Tibial artery (tissue), 4 donors: ENCODE measurements at regions not wholly inside any gene's neighbourhood (a gene's known extent, or its start where the extent isn't known, plus 50 kb on each side); places are given as distances from the start of the nearest gene placed in this dataset.

Experiments used
- DNase-seq, 2 donors: peaks; one replicate each; pipeline ENCODE4 v3.0.0-alpha.2; 2019
- H3K27ac ChIP-seq, 2 donors: fragments of 200-600 bp; sonication (generic) in 1 of 2; 1 replicate in 1 of 2; 2 replicates in 1 of 2; pipeline ENCODE4 v1.5.1; 2018 to 2019; ENCODE audit warnings: mild to moderate bottlenecking in 1 of 2
- H3K27me3 ChIP-seq, 2 donors: fragments of 200-600 bp; sonication (generic) in 1 of 2; one replicate each; pipeline versions ENCODE4 v1.5.1 to v1.6.0; 2016 to 2019
- H3K36me3 ChIP-seq, 3 donors: fragments of 200-600 bp; sonication (generic) in 2 of 3; one replicate each; pipeline ENCODE4 v1.5.1; 2016 to 2019; ENCODE audit warnings: mild to moderate bottlenecking in 2 of 3
- H3K4me1 ChIP-seq, 4 donors: fragments of 200-600 bp; sonication (generic) in 2 of 4; 1 replicate in 3 of 4; 2 replicates in 1 of 4; pipeline ENCODE4 v1.5.1; 2016 to 2019
- H3K4me3 ChIP-seq, 2 donors: fragments of 200-600 bp; sonication (generic) in 1 of 2; 1 replicate in 1 of 2; 2 replicates in 1 of 2; pipeline ENCODE4 v1.5.1; 2018 to 2019; ENCODE audit warnings: mild to moderate bottlenecking in 2 of 2
- H3K9me3 ChIP-seq, 3 donors: fragments of 200-600 bp; sonication (generic) in 1 of 3; one replicate each; pipeline ENCODE4 v1.5.1; 2016 to 2019
- intact Hi-C: fragments of 100-400 bp; cut with DNase I; formaldehyde crosslinking; loops from one replicate; pipeline ENCODE4 v1.15.0; 2023; ENCODE audit warnings: low total_unique reads
- TF ChIP-seq, protein P1 (sequence below), 2 experiments: fragments of 200-600 bp in 1 of 2; fragments of 450-650 bp in 1 of 2; IDR thresholded peaks; one replicate each; pipeline ENCODE4 v1.5.1; 2017 to 2019; ENCODE audit warnings: antibody characterized with exemption in 2 of 2, mild to moderate bottlenecking in 1 of 2, moderate library complexity in 1 of 2

DNA sequence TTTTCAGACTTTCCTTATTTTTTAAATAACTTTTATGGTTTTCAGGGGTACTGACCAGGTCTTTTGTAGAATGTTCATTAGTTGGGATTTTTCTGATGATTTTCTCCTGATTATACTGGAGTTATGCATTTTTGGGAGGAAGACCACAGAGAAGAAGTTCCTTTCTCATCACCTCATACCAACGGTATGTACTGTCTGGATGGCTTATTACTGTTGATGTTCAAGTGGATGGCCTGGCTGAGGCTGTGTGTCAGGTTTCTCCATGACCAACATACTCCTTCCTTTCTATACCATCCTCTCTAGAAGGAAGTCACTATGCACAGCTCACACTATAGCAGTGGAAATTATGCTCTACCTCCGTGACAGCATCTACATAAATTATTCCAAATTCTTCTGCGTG, 71.1 kb upstream of the NR3C1 start:
- TF ChIP-seq, protein P1, sequence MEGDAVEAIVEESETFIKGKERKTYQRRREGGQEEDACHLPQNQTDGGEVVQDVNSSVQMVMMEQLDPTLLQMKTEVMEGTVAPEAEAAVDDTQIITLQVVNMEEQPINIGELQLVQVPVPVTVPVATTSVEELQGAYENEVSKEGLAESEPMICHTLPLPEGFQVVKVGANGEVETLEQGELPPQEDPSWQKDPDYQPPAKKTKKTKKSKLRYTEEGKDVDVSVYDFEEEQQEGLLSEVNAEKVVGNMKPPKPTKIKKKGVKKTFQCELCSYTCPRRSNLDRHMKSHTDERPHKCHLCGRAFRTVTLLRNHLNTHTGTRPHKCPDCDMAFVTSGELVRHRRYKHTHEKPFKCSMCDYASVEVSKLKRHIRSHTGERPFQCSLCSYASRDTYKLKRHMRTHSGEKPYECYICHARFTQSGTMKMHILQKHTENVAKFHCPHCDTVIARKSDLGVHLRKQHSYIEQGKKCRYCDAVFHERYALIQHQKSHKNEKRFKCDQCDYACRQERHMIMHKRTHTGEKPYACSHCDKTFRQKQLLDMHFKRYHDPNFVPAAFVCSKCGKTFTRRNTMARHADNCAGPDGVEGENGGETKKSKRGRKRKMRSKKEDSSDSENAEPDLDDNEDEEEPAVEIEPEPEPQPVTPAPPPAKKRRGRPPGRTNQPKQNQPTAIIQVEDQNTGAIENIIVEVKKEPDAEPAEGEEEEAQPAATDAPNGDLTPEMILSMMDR (IDR thresholded peaks at IDR 0.05) = no peak
- no peak for DNase-seq
- H3K4me3 ChIP-seq = no peak overlapping the region

DNA sequence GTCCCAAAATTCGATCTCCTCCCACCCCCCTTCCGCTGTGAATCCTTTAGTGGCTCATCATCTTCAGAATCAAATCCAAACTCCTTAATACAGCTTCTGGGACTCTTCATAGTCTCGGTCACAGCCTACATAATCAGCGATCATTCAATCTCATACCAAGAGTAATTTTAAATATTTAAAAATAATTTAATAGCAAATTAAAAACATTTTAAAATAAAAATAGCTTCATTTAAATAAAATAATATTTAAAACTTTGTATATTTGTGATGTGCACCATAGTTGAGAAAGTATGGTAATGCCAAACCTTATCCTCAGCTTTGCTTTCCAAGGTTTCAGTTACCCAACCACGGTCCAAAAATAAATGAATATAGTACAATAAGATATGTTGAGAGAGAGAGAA, 70.0 kb upstream of the NR3C1 start:
- no peak overlapping the region for H3K4me3 ChIP-seq
- no peaks in the 10 kb centered on the region for H3K36me3 ChIP-seq
- peaks cover 0 to 19% (median 4%) of the 10 kb centered on the region in 4 donors for H3K4me1 ChIP-seq
- H3K27me3 ChIP-seq = no peaks in the 10 kb centered on the region
- DNase-seq = no peak
- TF ChIP-seq, protein P1 (IDR thresholded peaks at IDR 0.05) = no peak
- H3K27ac ChIP-seq = no peak overlapping the region
- no peaks in the 10 kb centered on the region for H3K9me3 ChIP-seq
- intact Hi-C loops = no loop called here

More for the DNA sequence above, 71.1 kb upstream of the NR3C1 start:
- Histone ChIP-seq H3K4me1 (peaks cover 0 to 19% (median 4%) of the 10 kb centered on the region in 4 donors), H3K27ac (no peak overlapping the region), H3K9me3 (no peaks in the 10 kb centered on the region), H3K36me3 (no peaks in the 10 kb centered on the region), H3K27me3 (no peaks in the 10 kb centered on the region)
- intact Hi-C loops = no loop called here

DNA sequence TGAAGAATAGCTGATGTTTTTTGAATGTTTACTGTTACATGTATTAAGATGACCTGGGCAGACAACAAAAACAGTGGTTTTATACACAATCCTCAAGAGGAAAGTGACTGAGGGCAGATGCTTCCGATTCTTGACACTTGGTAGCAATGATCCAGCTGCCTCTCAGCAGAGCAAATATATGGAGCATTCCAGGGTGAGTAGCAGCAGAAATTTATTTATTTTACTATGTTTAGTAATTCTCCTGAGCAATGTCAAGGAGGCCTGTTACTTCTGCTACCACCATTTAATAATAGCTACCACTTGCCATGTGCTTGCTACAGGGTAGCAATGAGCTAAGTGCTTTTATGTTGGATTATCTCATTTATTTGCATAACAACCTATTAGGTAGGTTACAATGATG, 69.1 kb upstream of the NR3C1 start:
- H3K27me3 ChIP-seq = no peaks in the 10 kb centered on the region
- no peaks in the 10 kb centered on the region for H3K9me3 ChIP-seq
- no peaks in the 10 kb centered on the region for H3K36me3 ChIP-seq
- intact Hi-C loops = no loop called here
- TF ChIP-seq, protein P1 (IDR thresholded peaks at IDR 0.05) = no peak
- H3K4me3 ChIP-seq = no peak overlapping the region
- no peak for DNase-seq
- peaks cover 0 to 19% (median 4%) of the 10 kb centered on the region in 4 donors for H3K4me1 ChIP-seq
- no peak overlapping the region for H3K27ac ChIP-seq

DNA sequence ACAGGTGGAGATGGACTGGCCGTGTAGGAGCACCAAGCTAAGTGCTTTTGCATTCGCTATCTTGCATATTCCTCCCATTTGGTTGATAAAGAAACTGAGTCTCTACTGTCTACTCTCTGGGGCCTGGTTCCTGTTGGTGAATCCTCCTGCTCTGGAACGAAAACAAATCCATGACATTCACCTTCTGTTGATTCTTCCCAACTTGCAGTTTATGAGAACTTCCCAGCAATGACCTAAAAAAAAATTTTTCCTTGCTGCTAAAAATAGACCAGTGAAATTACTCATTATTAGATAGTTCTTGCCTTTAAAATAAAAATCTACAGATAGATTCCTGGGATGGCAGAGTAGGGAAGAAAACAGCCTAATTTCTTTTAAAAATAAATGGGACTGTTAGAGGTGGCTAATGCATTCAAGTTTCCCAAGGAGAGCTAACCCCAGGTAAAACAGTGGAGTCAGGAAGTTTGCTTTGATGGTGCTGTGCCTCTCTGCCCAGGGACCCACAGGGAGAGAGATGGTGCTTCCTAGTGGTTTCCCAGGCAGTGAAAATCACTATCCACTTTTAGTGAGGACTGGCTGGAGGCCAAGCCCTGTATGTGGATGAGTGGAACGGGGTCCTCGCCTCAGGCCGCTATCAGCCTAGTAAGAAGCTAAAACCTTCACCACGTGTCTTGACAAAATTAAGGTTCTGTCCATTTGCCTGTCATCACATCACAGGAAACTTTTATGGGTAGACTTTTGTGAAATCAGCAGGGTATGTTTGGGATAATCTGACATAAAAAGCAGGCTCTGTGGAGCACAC, 68.4 kb upstream of the NR3C1 start:
- Histone ChIP-seq H3K36me3 (no peaks in the 10 kb centered on the region), H3K27ac (no peak overlapping the region), H3K27me3 (no peaks in the 10 kb centered on the region), H3K4me3 (no peak overlapping the region), H3K9me3 (no peaks in the 10 kb centered on the region), H3K4me1 (peaks cover 0 to 19% (median 4%) of the 10 kb centered on the region in 4 donors)
- TF ChIP-seq, protein P1 (IDR thresholded peaks at IDR 0.05) = no peak
- DNase-seq = no peak
- intact Hi-C loops = no loop called here

DNA sequence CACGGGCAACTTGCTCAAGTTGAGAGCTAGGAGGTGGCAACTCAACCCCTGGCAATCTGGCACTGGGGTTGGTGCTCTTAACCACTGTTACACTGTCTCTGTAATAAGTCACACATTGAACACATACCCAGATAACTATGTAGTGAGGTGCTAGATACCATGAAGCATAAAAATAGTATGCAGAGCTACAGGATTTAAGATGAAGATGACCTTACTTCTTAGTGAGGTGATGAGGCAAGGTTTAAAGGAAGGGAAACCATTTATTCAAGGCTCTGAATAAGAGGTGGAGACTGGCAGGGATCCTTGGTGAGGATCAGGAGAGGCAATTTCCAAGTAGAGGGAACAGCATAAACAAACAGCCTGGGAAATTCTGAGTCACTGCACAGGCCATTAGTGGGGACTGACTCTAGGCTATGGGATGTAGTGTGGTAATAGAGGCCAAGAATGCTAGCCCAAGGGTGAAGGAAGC, 67.6 kb upstream of the NR3C1 start:
- TF ChIP-seq, protein P1 (IDR thresholded peaks at IDR 0.05) = no peak
- Histone ChIP-seq H3K27ac (no peak overlapping the region), H3K27me3 (no peaks in the 10 kb centered on the region), H3K36me3 (no peaks in the 10 kb centered on the region), H3K4me3 (no peak overlapping the region), H3K9me3 (no peaks in the 10 kb centered on the region), H3K4me1 (peaks cover 0 to 19% (median 4%) of the 10 kb centered on the region in 4 donors)
- intact Hi-C loops = no loop called here
- DNase-seq = no peak
